Heart left ventricle (tissue), 16 donors: ENCODE measurements at regions not wholly inside any gene's neighbourhood (a gene's known extent, or its start where the extent isn't known, plus 50 kb on each side); places are given as distances from the start of the nearest gene placed in this dataset.

Source experiments
- ATAC-seq, 4 donors: fragments of 200-7000 bp; cut with Tn5 transposase; one replicate each; pipeline ENCODE4 v1.9.1; 2020 to 2022; ENCODE audit warnings: moderate library complexity in 4 of 4, mild to moderate bottlenecking in 3 of 4, moderate number of reproducible peaks in 1 of 4
- DNase-seq, 5 donors: peaks; one replicate each; pipeline ENCODE4 v3.0.0-alpha.2; 2020
- H3K27ac ChIP-seq, 12 donors: fragments of 200-600 bp; sonication (generic) in 4 of 12; one replicate each; pipeline versions ENCODE4 v1.5.0 to v1.8.0; 2016 to 2022; ENCODE audit warnings: mild to moderate bottlenecking in 2 of 12
- H3K27me3 ChIP-seq, 9 donors: fragments of 200-600 bp; sonication (generic) in 2 of 9; one replicate each; pipeline versions ENCODE4 v1.5.1 to v1.8.0; 2016 to 2022; ENCODE audit warnings: mild to moderate bottlenecking in 3 of 9
- H3K36me3 ChIP-seq, 9 donors: fragments of 200-600 bp; sonication (generic) in 2 of 9; one replicate each; pipeline versions ENCODE4 v1.5.0 to v1.8.0; 2018 to 2022; ENCODE audit warnings: mild to moderate bottlenecking in 2 of 9
- H3K4me1 ChIP-seq, 12 donors: fragments of 200-600 bp; sonication (generic) in 4 of 12; one replicate each; pipeline versions ENCODE4 v1.5.0 to v1.8.0; 2016 to 2022; ENCODE audit warnings: mild to moderate bottlenecking in 3 of 12
- H3K4me3 ChIP-seq, 12 donors: fragments of 200-600 bp; sonication (generic) in 4 of 12; one replicate each; pipeline versions ENCODE4 v1.5.0 to v1.8.0; 2017 to 2022; ENCODE audit warnings: mild to moderate bottlenecking in 9 of 12, moderate library complexity in 4 of 12
- H3K9me3 ChIP-seq, 12 donors: fragments of 200-600 bp; sonication (generic) in 4 of 12; one replicate each; pipeline versions ENCODE4 v1.5.0 to v1.8.0; 2016 to 2022; ENCODE audit warnings: mild to moderate bottlenecking in 1 of 12
- POLR2A ChIP-seq, 2 donors: fragments of 450-650 bp; IDR thresholded peaks; one replicate each; pipeline ENCODE4 v1.6.1; 2017; ENCODE audit warnings: antibody characterized with exemption in 2 of 2, mild to moderate bottlenecking in 2 of 2, moderate library complexity in 2 of 2
- WGBS, 4 donors: extraction: QIAGEN DNeasy Blood & Tissue Kit in 2 of 4; methylation state at CpG; one replicate each; pipeline versions ENCODE4 v1.1.5 to v1.1.7; 2013 to 2018; 5-methylcytosine and 5-hydroxymethylcytosine counted together
- intact Hi-C, 10 donors: fragments of 100-400 bp; cut with DNase I; formaldehyde crosslinking; loops; one replicate each; pipeline versions ENCODE4 v1.11.1 to v1.14.2; 2022
- TF ChIP-seq, protein P1 (sequence below), 12 donors: fragments of 200-600 bp; sonication (generic) in 4 of 12; IDR thresholded peaks; one replicate each; pipeline versions ENCODE4 v1.5.0 to v1.8.0; 2018 to 2022; ENCODE audit warnings: antibody characterized with exemption in 12 of 12, mild to moderate bottlenecking in 5 of 12
- donor health status: ischemic (EF 13 %, LVEDD 7.1; RV severe dilation, severe dysfunction).
- donor health status: healthy with polysubstance abuse.
- donor health status: DM: no; HTN: yes; CAD: no.
- donor health status: DM: no; HTN: no; CAD: no.
- donor health status: ischemic (EF 25% LVEDD 6.9; RV normal size, moderate dysfunction).
- donor health status: ischemic (EF 25% LVEDD 5.7; RV mildly dilated, moderate dysfunction).
- donor health status: healthy.
- donor health status: DM: yes; HTN: yes; CAD: no.
- donor health status: ischemic (EF 35%, LVEDD 5.7; RV mildly dilated, moderate dysfunction).
- donor health status: nonischemic (EF 11% LVEDD 7.7; RV severe dilation, severe dysfunction).
- donor health status: DM: yes; HTN: yes; CAD: no.
- donor health status: PGD.
- donor health status: ischemic (EF 29% LVEDD 5.4; RV normal size, mild dysfunction).
- donor health status: nonischemic (EF 23%, LVEDD 6.1; RV moderate dilation, normal function).

DNA sequence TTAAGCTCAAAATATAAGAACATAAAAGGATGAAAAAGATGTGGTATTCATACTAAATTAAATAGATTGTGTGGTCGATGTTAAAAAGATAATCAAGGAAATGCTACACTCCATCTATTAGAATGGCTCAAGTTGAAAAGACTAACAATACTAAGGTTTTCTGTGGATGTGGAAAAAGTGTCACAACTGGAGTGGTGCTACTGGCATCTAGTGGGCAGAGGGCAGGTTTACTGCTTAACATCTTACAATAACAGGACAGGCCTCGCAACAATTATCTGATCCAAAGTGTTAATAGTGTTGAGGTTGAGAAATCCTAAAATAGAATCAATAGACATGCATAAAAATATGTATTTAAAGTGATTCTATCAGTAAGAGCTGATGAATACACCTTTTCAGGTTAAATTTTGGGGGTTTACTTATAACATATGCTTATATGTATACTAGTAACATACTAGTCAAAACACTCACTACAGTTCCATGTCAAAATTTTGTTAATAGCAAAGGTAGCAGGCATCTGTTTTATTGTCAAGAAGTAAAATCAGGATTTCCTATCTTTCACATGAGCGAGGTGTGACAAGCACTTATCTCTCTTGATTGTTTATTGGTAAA lies 91.5 kb upstream of the TMEFF2 start:
- TF ChIP-seq POLR2A (IDR thresholded peaks at IDR 0.05): no peak
- TF ChIP-seq, protein P1, sequence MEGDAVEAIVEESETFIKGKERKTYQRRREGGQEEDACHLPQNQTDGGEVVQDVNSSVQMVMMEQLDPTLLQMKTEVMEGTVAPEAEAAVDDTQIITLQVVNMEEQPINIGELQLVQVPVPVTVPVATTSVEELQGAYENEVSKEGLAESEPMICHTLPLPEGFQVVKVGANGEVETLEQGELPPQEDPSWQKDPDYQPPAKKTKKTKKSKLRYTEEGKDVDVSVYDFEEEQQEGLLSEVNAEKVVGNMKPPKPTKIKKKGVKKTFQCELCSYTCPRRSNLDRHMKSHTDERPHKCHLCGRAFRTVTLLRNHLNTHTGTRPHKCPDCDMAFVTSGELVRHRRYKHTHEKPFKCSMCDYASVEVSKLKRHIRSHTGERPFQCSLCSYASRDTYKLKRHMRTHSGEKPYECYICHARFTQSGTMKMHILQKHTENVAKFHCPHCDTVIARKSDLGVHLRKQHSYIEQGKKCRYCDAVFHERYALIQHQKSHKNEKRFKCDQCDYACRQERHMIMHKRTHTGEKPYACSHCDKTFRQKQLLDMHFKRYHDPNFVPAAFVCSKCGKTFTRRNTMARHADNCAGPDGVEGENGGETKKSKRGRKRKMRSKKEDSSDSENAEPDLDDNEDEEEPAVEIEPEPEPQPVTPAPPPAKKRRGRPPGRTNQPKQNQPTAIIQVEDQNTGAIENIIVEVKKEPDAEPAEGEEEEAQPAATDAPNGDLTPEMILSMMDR (IDR thresholded peaks at IDR 0.05): peak in 4 of 12 donors; percentile 16 to 31 (median 27)
- intact Hi-C loops: no loop called here
- ATAC-seq (no peak), DNase-seq (no peak)
- peaks cover 0 to 5% (median 0%) of the 10 kb centered on the region in 12 donors for H3K4me1 ChIP-seq
- H3K4me3 ChIP-seq: no peak overlapping the region
- 74 to 83% (median 81%) methylated on average over 3 of the region's 3 CpGs for WGBS, 4 donors
- no peaks in the 10 kb centered on the region for H3K27me3 ChIP-seq
- H3K27ac ChIP-seq: no peak overlapping the region
- no peaks in the 10 kb centered on the region for H3K36me3 ChIP-seq
- no peaks in the 10 kb centered on the region for H3K9me3 ChIP-seq

DNA sequence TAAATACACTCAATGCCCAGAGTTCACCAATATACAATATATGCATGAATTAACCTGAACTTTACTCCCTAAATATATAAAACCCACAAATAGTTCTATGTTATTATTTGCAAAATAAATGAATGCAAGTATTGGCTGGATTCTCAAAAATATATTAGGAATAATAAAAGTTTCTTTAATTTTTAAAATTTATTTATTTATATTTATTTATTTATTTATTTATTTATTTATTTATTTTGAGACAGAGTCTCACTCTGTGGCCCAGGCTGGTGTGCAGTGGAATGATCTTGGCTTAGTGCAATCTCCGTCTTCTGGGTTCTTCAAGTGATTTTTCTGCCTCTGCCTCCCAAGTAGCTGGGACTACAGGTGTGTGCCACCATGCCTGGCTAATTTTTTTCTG lies 88.7 kb upstream of the TMEFF2 start:
- WGBS, 4 donors: 87 to 96% (median 92%) methylated on average over 1 of the region's 1 CpG
- Histone ChIP-seq H3K4me3 (no peak overlapping the region), H3K4me1 (peaks cover 0 to 4% (median 0%) of the 10 kb centered on the region in 12 donors), H3K27me3 (no peaks in the 10 kb centered on the region), H3K9me3 (no peaks in the 10 kb centered on the region), H3K27ac (no peak overlapping the region), H3K36me3 (no peaks in the 10 kb centered on the region)
- ATAC-seq: no peak
- intact Hi-C loops: no loop called here
- no peak for DNase-seq
- TF ChIP-seq, protein P1 (IDR thresholded peaks at IDR 0.05): no peak
- TF ChIP-seq POLR2A (IDR thresholded peaks at IDR 0.05): no peak

DNA sequence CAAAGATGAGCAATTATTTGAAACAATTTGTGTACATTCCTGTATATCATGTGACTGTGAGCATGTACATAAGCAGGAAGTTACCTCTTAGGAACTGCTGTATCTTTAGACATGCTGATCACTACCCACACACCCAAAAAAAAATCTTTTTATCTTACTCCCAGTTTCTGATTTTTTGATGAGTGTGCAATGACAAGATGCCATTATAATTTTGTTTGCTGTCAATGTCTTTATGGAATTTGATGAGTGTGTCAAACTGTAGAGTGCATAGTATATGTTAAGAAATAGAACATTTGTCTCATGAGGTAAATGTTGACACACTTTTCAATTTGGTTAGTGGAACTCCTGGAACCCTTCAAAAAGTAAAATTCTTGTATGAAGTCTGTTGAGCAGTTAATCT lies 84.0 kb upstream of the TMEFF2 start:
- ATAC-seq: no peak
- H3K4me1 ChIP-seq: no peaks in the 10 kb centered on the region
- H3K27me3 ChIP-seq: peaks cover 0 to 2% (median 0%) of the 10 kb centered on the region in 9 donors
- H3K36me3 ChIP-seq: no peaks in the 10 kb centered on the region
- no peak overlapping the region for H3K27ac ChIP-seq
- intact Hi-C loops: no loop called here
- no peak for TF ChIP-seq POLR2A (IDR thresholded peaks at IDR 0.05)
- TF ChIP-seq, protein P1 (IDR thresholded peaks at IDR 0.05): no peak
- no peaks in the 10 kb centered on the region for H3K9me3 ChIP-seq
- DNase-seq: no peak
- no peak overlapping the region for H3K4me3 ChIP-seq

DNA sequence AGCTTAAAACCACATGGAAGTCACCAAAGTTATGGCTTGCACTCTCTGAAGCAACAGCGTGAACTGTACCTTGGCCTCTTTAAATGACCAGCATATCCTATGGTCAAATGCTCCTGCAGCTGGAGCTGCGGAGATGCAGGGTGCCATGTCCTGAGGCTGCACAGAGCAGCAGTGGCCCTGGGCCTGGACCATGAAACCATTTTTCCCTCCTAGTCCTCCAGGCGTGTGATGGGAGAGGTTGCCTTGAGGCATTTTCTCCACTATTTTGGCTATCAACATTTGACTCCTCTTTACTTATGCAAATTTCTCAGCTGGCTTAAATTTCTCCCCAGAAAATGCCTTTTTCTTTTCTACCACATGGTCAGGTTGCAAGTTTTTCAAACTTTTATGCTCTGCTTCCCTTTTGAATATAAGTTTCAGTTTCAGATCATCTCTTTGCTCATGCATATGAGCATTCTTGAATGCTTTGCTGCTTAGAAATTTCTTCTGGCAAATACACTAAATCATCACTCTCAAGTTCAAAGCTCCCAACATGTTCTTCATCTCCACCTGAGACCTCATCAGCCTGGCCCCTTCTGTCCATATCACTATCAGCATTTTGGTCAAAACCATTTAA lies 82.9 kb upstream of the TMEFF2 start:
- no peak for ATAC-seq
- H3K27me3 ChIP-seq: peaks cover 0 to 2% (median 0%) of the 10 kb centered on the region in 9 donors
- no peak for TF ChIP-seq POLR2A (IDR thresholded peaks at IDR 0.05)
- TF ChIP-seq, protein P1 (IDR thresholded peaks at IDR 0.05): no peak
- no peak overlapping the region for H3K4me3 ChIP-seq
- H3K27ac ChIP-seq: no peak overlapping the region
- DNase-seq: no peak
- no peaks in the 10 kb centered on the region for H3K4me1 ChIP-seq
- no peaks in the 10 kb centered on the region for H3K36me3 ChIP-seq
- WGBS, 4 donors: 92 to 97% (median 93%) methylated on average over 3 of the region's 3 CpGs
- intact Hi-C loops: no loop called here
- H3K9me3 ChIP-seq: no peaks in the 10 kb centered on the region
